IMR-90 (cell line): ENCODE measurements at regions not wholly inside any gene's neighbourhood (a gene's known extent, or its start where the extent isn't known, plus 50 kb on each side); places are given as distances from the start of the nearest gene placed in this dataset.

Source experiments
- ATAC-seq: fragments of 200-7000 bp; cut with Tn5 transposase; 2 replicates; pipeline ENCODE4 v1.9.1; 2020; ENCODE audit warnings: low read depth, mild to moderate bottlenecking, moderate library complexity
- BruUV-seq: library from RNA; stranded (reverse); fragments of 400-500 nt; replicated peaks from 2 replicates; lab custom pipeline; 2021; lab: Mats Ljungman, UMichigan
- CTCF ChIA-PET: fragments of 300-600 bp; formaldehyde crosslinking; extraction: SDS; loops from one replicate; lab custom pipeline; 2021; ENCODE audit warnings: antibody characterized with exemption; lab: Yijun Ruan, JAX
- POLR2A ChIA-PET: fragments of 300-600 bp; sonication (Branson Sonifier 250); formaldehyde crosslinking; loops from one replicate; lab custom pipeline; 2022; ENCODE audit warnings: antibody characterized with exemption; ENCODE audit not compliant: unreplicated experiment; lab: Charles Lee
- DNase-seq: peaks from one replicate; pipeline ENCODE4 v3.0.0; 2013
- H2AFZ ChIP-seq: replicated peaks from 2 replicates; pipeline ENCODE3; 2013; ENCODE audit warnings: low read length, mild to moderate bottlenecking; ENCODE audit not compliant: poor library complexity
- H2AK5ac ChIP-seq: 2 replicates; pipeline ENCODE4 v1.6.1; 2013; ENCODE audit warnings: low read depth, low read length, inconsistent platforms
- H2AK9ac ChIP-seq: replicated peaks from 2 replicates; pipeline ENCODE3; 2013; ENCODE audit warnings: mild to moderate bottlenecking, low read depth, low read length, moderate library complexity; ENCODE audit not compliant: poor library complexity
- H2BK120ac ChIP-seq: 2 replicates; pipeline ENCODE4 v1.6.1; 2013; ENCODE audit warnings: low read depth, low read length, inconsistent platforms
- H2BK15ac ChIP-seq: 3 replicates; pipeline ENCODE4 v1.6.1; 2013; ENCODE audit warnings: low read depth, low read length, inconsistent platforms
- H2BK20ac ChIP-seq: 2 replicates; pipeline ENCODE4 v1.6.1; 2013; ENCODE audit warnings: low read depth, mild to moderate bottlenecking, inconsistent platforms, low read length, moderate library complexity
- H2BK5ac ChIP-seq: 2 replicates; pipeline ENCODE4 v1.6.1; 2013; ENCODE audit warnings: mild to moderate bottlenecking, low read depth, low read length, inconsistent platforms; ENCODE audit not compliant: poor library complexity, severe bottlenecking
- H3K14ac ChIP-seq: replicated peaks from 2 replicates; pipeline ENCODE4 v1.6.1; 2013; ENCODE audit warnings: low read depth, low read length, inconsistent platforms
- H3K18ac ChIP-seq: 2 replicates; pipeline ENCODE4 v1.6.1; 2013; ENCODE audit warnings: low read depth, low read length, control low read depth
- H3K23ac ChIP-seq: 2 replicates; pipeline ENCODE4 v1.6.1; 2013; ENCODE audit warnings: low read depth, low read length, inconsistent platforms
- H3K27ac ChIP-seq: 2 replicates; pipeline ENCODE4 v1.5.1; 2013; ENCODE audit warnings: mild to moderate bottlenecking, control low read depth, low read length; ENCODE audit not compliant: insufficient read depth
- H3K27me3 ChIP-seq: 2 replicates; pipeline ENCODE4 v1.6.1; 2013; ENCODE audit warnings: low read length; ENCODE audit not compliant: control insufficient read depth, insufficient read depth
- H3K36me3 ChIP-seq: 2 replicates; pipeline ENCODE4 v1.6.1; 2013; ENCODE audit warnings: low read length, mixed read lengths; ENCODE audit not compliant: control insufficient read depth, insufficient read depth
- H3K4ac ChIP-seq: 2 replicates; pipeline ENCODE4 v1.6.1; 2013; ENCODE audit warnings: low read depth, low read length, inconsistent platforms
- H3K4me1 ChIP-seq: 2 replicates; pipeline ENCODE4 v1.6.1; 2013; ENCODE audit warnings: low read length, mixed read lengths; ENCODE audit not compliant: control insufficient read depth, insufficient read depth
- H3K4me2 ChIP-seq: 2 replicates; pipeline ENCODE4 v1.6.1; 2013; ENCODE audit warnings: low read depth, mild to moderate bottlenecking, control low read depth, low read length, moderate library complexity
- H3K4me3 ChIP-seq: 2 replicates; pipeline ENCODE4 v1.5.1; 2013; ENCODE audit warnings: low read depth, mild to moderate bottlenecking, control low read depth, low read length, moderate library complexity; ENCODE audit not compliant: insufficient read depth
- H3K56ac ChIP-seq: 2 replicates; pipeline ENCODE4 v1.6.1; 2013; ENCODE audit warnings: low read length, inconsistent platforms; ENCODE audit not compliant: insufficient read depth; ENCODE audit errors: extremely low read depth
- H3K79me1 ChIP-seq, 2 experiments: 2 replicates each; pipeline ENCODE4 v1.6.1; 2013; ENCODE audit warnings: low read length in 2 of 2, inconsistent platforms in 1 of 2, low read depth in 1 of 2
- H3K9ac ChIP-seq: 2 replicates; pipeline ENCODE4 v1.6.1; 2013; ENCODE audit warnings: low read depth, low read length, control low read depth
- H3K9me1 ChIP-seq: 2 replicates; pipeline ENCODE4 v1.6.1; 2013; ENCODE audit warnings: low read length, inconsistent platforms; ENCODE audit not compliant: insufficient read depth
- H3K9me3 ChIP-seq: 2 replicates; pipeline ENCODE4 v1.6.1; 2013; ENCODE audit warnings: low read length; ENCODE audit not compliant: control insufficient read depth, insufficient read depth
- H4K20me1 ChIP-seq: 2 replicates; pipeline ENCODE4 v1.6.1; 2013; ENCODE audit warnings: low read length, inconsistent platforms; ENCODE audit not compliant: insufficient read depth
- H4K5ac ChIP-seq: 2 replicates; pipeline ENCODE4 v1.6.1; 2013; ENCODE audit warnings: mild to moderate bottlenecking, low read depth, low read length, control low read depth
- H4K8ac ChIP-seq, 2 experiments: 2 replicates each; pipeline ENCODE4 v1.6.1; 2013; ENCODE audit warnings: low read depth in 2 of 2, low read length in 2 of 2, control low read depth in 1 of 2, inconsistent platforms in 1 of 2
- H4K91ac ChIP-seq: 2 replicates; pipeline ENCODE4 v1.6.1; 2013; ENCODE audit warnings: low read depth, low read length, inconsistent platforms; ENCODE audit not compliant: insufficient read depth
- BHLHE40 ChIP-seq: fragments of 150-350 bp; IDR thresholded peaks from 2 replicates; pipeline ENCODE4 v1.6.1; 2016; ENCODE audit warnings: mild to moderate bottlenecking, low read depth, low read length
- CEBPB ChIP-seq: IDR thresholded peaks from 2 replicates; pipeline ENCODE4 v1.6.1; 2012; ENCODE audit warnings: low read depth, low read length, improper control_type of control experiment
- CHD1 ChIP-seq: IDR thresholded peaks from 2 replicates; pipeline ENCODE4 v1.6.1; 2012; ENCODE audit warnings: low read depth, low read length, improper control_type of control experiment
- CTCF ChIP-seq: conservative IDR thresholded peaks from 2 replicates; pipeline ENCODE4 v1.5.1; 2012; ENCODE audit warnings: mild to moderate bottlenecking, low read depth, low read length, improper control_type of control experiment
- ELK1 ChIP-seq: fragments of 150-350 bp; IDR thresholded peaks from 2 replicates; pipeline ENCODE4 v1.6.1; 2016; ENCODE audit warnings: low read depth, mild to moderate bottlenecking, low read length, moderate library complexity, borderline replicate concordance
- FOS ChIP-seq: fragments of 150-350 bp; IDR thresholded peaks from 2 replicates; pipeline ENCODE4 v1.6.1; 2016; ENCODE audit warnings: low read depth, low read length
- MAFK ChIP-seq: IDR thresholded peaks from 2 replicates; pipeline ENCODE4 v1.6.1; 2012; ENCODE audit warnings: low read depth, low read length, improper control_type of control experiment
- MAZ ChIP-seq: IDR thresholded peaks from 2 replicates; pipeline ENCODE4 v1.6.1; 2012; ENCODE audit warnings: low read depth, mild to moderate bottlenecking, low read length, improper control_type of control experiment, moderate library complexity, borderline replicate concordance
- MXI1 ChIP-seq: IDR thresholded peaks from 2 replicates; pipeline ENCODE4 v1.6.1; 2012; ENCODE audit warnings: low read depth, mild to moderate bottlenecking, low read length, moderate library complexity, borderline replicate concordance
- NFE2L2 ChIP-seq: fragments of 150-350 bp; IDR thresholded peaks from 2 replicates; pipeline ENCODE4 v1.6.1; 2016; ENCODE audit warnings: low read depth, mild to moderate bottlenecking, low read length
- POLR2A ChIP-seq: IDR thresholded peaks from 2 replicates; pipeline ENCODE4 v1.6.1; 2012; ENCODE audit warnings: mild to moderate bottlenecking, low read depth, low read length
- RAD21 ChIP-seq: IDR thresholded peaks from 2 replicates; pipeline ENCODE4 v1.6.1; 2012; ENCODE audit warnings: low read length, improper control_type of control experiment
- RCOR1 ChIP-seq: IDR thresholded peaks from 2 replicates; pipeline ENCODE4 v1.6.1; 2012; ENCODE audit warnings: mild to moderate bottlenecking, low read length, improper control_type of control experiment; ENCODE audit not compliant: insufficient replicate concordance
- RFX5 ChIP-seq: IDR thresholded peaks from 2 replicates; pipeline ENCODE4 v1.8.0; 2012; ENCODE audit warnings: low read depth, mild to moderate bottlenecking, low read length, moderate library complexity
- SMC3 ChIP-seq: fragments of 150-350 bp; IDR thresholded peaks from 2 replicates; pipeline ENCODE4 v1.6.1; 2016; ENCODE audit warnings: low read depth, mild to moderate bottlenecking, antibody characterized with exemption, low read length, moderate library complexity
- USF2 ChIP-seq: fragments of 150-350 bp; IDR thresholded peaks from 2 replicates; pipeline ENCODE4 v1.6.1; 2017; ENCODE audit warnings: mild to moderate bottlenecking, antibody characterized with exemption, low read length, low read depth
- WGBS, 2 experiments: methylation state at CpG; one replicate each; pipeline versions ENCODE4 v1.1.5 to v1.1.7; 2013; ENCODE audit warnings: missing lambda C conversion rate in 2 of 2; ENCODE audit not compliant: insufficient read length in 1 of 2; ENCODE audit errors: extremely low coverage in 2 of 2; 5-methylcytosine and 5-hydroxymethylcytosine counted together
- dilution Hi-C: fragments of 300-500 bp; cut with HindIII; formaldehyde crosslinking; loops from one replicate; pipeline ENCODE4 v1.14.3; 2018; ENCODE audit warnings: low sequenced_read_pairs; ENCODE audit not compliant: unreplicated experiment
- in situ Hi-C: fragments of 300-500 bp; cut with MboI; formaldehyde crosslinking; loops from 3 replicates; pipeline ENCODE4 v1.14.3; 2019; ENCODE audit warnings: low sequenced_read_pairs, inconsistent platforms, mixed read lengths
- intact Hi-C: fragments of 100-400 bp; cut with micrococcal nuclease; formaldehyde crosslinking; loops from 2 replicates; pipeline ENCODE4 v1.10.0; 2022

GRCh38 chr16:87014112-87014511, 303.1 kb downstream of the C16orf95 start:
- in situ Hi-C loops = no loop called here
- 89 to 100% methylated on average over 1 of the region's 1 CpG for WGBS, 2 experiments
- Histone ChIP-seq H3K9me1 (no peaks in the 10 kb centered on the region), H3K9ac (no peak overlapping the region), H3K27me3 (0 out of 2 replicates have a peak, but pooled peaks cover 2% of the 10 kb centered on the region), H3K36me3 (no peaks in the 10 kb centered on the region), H2AK9ac (no peak overlapping the region), H4K91ac (no peak overlapping the region), H3K79me1 (no peaks in the 10 kb centered on the region), H3K14ac (no peak overlapping the region), H3K18ac (no peak overlapping the region), H4K5ac (no peak overlapping the region), H3K4me2 (no peak overlapping the region), H2BK15ac (no peak overlapping the region), H4K8ac (no peak overlapping the region), H2BK20ac (no peak overlapping the region), H3K9me3 (no peaks in the 10 kb centered on the region), H3K4me1 (0 out of 2 replicates have a peak, but pooled peaks cover 1% of the 10 kb centered on the region), H2BK5ac (no peak overlapping the region), H2BK120ac (no peak overlapping the region), H3K27ac (no peak overlapping the region), H3K23ac (no peak overlapping the region), H4K20me1 (no peaks in the 10 kb centered on the region), H2AK5ac (0 out of 2 replicates have a peak overlapping the region, but pooled peaks have one; percentile 37), H2AFZ (no peak overlapping the region), H3K56ac (no peak overlapping the region), H3K4me3 (no peak overlapping the region), H3K4ac (no peak overlapping the region)
- TF ChIP-seq NFE2L2 = no peak
- TF ChIP-seq CHD1 = no peak
- TF ChIP-seq ELK1 = no peak
- TF ChIP-seq MAFK = no peak
- no peak for TF ChIP-seq RCOR1
- no peak for TF ChIP-seq FOS
- no peak for TF ChIP-seq USF2
- no peak for TF ChIP-seq CEBPB
- no peak for TF ChIP-seq SMC3
- no peak for TF ChIP-seq MAZ
- no peak for TF ChIP-seq POLR2A
- TF ChIP-seq RAD21 = no peak
- no peak for TF ChIP-seq MXI1
- TF ChIP-seq CTCF = no peak
- TF ChIP-seq RFX5 = no peak
- TF ChIP-seq BHLHE40 = no peak
- CTCF ChIA-PET = no interaction called here
- dilution Hi-C loops = no loop called here
- DNase-seq (no peak), ATAC-seq (no peak)
- POLR2A ChIA-PET = no interaction called here
- no TSS peak for BruUV-seq
- intact Hi-C loops = no loop called here
